Activated naive CD8-positive, alpha-beta T cell treated with anti-CD3 and anti-CD28 coated beads, Interleukin-2, amount 50 U/mL, for 24 hours (primary cell): ENCODE measurements at regions not wholly inside any gene's neighbourhood (a gene's known extent, or its start where the extent isn't known, plus 50 kb on each side); places are given as distances from the start of the nearest gene placed in this dataset.

ENCODE experiments used
- ATAC-seq: fragments of 150-1000 bp; cut with Tn5 transposase; one replicate; pipeline ENCODE4 v1.10.0; 2021
- DNase-seq: peaks from one replicate; pipeline ENCODE4 v3.0.0; 2021
- H3K27ac Mint-ChIP-seq: one replicate; pipeline ENCODE4 v1.8.0; 2021; ENCODE audit warnings: mild to moderate bottlenecking, mixed read lengths
- H3K27me3 Mint-ChIP-seq: one replicate; pipeline ENCODE4 v1.8.0; 2021; ENCODE audit warnings: mixed read lengths
- H3K36me3 Mint-ChIP-seq: one replicate; pipeline ENCODE4 v1.8.0; 2021; ENCODE audit warnings: low read depth, mixed read lengths
- H3K4me1 Mint-ChIP-seq: one replicate; pipeline ENCODE4 v1.8.0; 2021; ENCODE audit warnings: mixed read lengths
- H3K4me3 Mint-ChIP-seq: one replicate; pipeline ENCODE4 v1.8.0; 2021; ENCODE audit warnings: mild to moderate bottlenecking, moderate library complexity, mixed read lengths
- H3K9me3 Mint-ChIP-seq: one replicate; pipeline ENCODE4 v1.8.0; 2021; ENCODE audit warnings: mixed read lengths

DNA sequence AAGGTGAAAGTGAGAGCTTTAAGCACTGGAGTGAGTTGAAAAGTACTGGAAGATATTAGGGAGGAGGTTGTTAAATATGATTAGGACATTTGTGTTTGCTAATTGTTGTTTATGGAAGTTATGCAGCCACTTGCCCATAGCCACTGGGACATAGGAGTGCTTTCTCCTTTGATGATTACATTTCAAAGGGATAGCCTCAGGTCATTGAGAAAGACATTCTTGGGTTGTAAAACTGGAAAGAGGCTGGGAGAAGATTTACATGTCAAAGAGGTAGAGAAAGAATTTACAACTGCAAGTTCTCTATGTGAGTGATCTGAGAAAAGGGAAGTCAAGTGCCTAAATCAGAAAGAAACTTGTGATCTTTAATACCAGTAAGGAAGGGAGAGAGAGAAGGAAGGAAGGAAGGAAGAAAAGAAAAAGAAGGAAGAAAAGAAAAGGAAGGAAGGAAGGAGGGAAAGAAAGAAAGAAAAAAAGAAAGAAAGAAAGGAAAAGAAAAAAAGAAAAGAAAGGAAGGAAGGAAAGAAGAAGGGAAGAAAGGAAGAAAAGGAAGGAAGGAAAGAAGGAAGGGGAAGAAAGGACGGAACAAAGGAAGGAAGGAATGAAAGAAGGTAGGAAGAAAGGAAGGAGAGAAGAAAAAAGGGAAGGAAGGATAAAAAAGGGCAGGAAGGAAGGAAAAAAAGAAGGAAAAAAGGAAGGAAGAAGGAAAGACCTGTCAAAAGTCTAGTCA lies 284.6 kb upstream of the DPYD start:
- no peak for ATAC-seq
- Mint-ChIP-seq H3K36me3 (no peaks in the 10 kb centered on the region), H3K27me3 (no peaks in the 10 kb centered on the region), H3K9me3 (peaks cover 6% of the 10 kb centered on the region), H3K27ac (no peak overlapping the region), H3K4me1 (no peaks in the 10 kb centered on the region), H3K4me3 (no peak overlapping the region)
- DNase-seq = no peak

DNA sequence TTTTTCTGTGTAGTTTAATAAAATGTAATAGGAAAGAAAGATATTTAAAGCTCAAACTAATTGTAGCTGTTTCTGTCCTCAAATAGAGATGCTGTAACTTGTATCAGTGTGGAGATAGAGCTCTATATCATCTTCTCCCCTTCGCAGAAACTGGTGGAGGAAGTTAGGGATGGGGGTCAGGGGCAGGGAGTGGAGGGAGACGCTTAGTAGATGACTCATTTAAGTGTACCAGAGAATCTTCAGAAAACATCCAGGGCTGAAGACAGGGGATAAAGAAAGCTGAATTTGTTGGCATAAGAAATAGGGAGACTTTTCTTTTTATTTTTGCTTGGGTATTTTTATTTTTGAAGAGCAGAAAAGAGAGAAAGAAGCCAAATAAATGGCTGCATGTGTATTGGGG lies 282.6 kb upstream of the DPYD start:
- peaks cover 6% of the 10 kb centered on the region for H3K9me3 Mint-ChIP-seq
- H3K4me1 Mint-ChIP-seq = no peaks in the 10 kb centered on the region
- DNase-seq = no peak
- no peak overlapping the region for H3K4me3 Mint-ChIP-seq
- no peak overlapping the region for H3K27ac Mint-ChIP-seq
- no peaks in the 10 kb centered on the region for H3K27me3 Mint-ChIP-seq
- no peak for ATAC-seq
- H3K36me3 Mint-ChIP-seq = no peaks in the 10 kb centered on the region

DNA sequence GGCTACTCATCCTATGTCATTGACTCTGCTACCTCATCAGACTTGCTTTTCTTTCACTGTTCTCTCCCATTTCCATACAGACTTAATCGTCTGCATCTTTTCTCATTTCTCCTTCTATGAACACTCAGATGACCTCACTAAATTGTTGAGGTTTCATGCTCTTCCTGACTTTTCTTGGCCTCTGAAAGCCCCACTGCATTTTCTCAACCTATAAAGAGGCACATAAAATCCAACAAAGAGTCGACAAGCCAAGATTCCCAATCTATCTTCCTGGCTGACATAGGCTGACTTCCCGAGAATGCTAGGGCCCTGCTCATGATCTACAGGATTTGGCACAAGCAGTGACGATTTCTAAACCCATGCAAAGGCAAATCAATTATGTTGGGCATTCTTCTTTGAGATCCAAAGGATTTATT lies 280.8 kb upstream of the DPYD start:
- Mint-ChIP-seq H3K36me3 (no peaks in the 10 kb centered on the region), H3K9me3 (peaks cover 6% of the 10 kb centered on the region), H3K4me3 (no peak overlapping the region), H3K27ac (no peak overlapping the region), H3K27me3 (no peaks in the 10 kb centered on the region), H3K4me1 (no peaks in the 10 kb centered on the region)
- ATAC-seq (no peak), DNase-seq (no peak)

DNA sequence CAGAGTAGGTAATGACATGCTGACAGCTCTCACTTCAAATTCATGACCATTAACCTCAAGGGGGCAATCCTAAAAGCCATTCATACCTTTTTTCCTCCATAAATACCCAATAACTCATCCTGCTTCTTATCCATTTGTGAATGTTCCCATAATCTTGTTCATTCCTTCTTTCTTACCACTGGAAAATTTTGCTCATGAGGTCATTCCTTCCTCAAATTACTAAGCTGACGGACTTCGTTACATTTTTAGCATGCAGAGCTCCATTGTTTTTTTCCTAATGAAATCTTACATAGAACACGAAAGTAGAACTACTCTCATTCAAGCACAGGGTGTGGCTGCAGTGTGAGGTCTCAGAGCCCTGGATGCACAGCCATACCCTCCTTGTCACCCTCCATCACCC lies 276.5 kb upstream of the DPYD start:
- ATAC-seq (no peak), DNase-seq (no peak)
- Mint-ChIP-seq H3K4me3 (no peak overlapping the region), H3K9me3 (no peaks in the 10 kb centered on the region), H3K4me1 (no peaks in the 10 kb centered on the region), H3K27me3 (no peaks in the 10 kb centered on the region), H3K36me3 (no peaks in the 10 kb centered on the region), H3K27ac (no peak overlapping the region)

DNA sequence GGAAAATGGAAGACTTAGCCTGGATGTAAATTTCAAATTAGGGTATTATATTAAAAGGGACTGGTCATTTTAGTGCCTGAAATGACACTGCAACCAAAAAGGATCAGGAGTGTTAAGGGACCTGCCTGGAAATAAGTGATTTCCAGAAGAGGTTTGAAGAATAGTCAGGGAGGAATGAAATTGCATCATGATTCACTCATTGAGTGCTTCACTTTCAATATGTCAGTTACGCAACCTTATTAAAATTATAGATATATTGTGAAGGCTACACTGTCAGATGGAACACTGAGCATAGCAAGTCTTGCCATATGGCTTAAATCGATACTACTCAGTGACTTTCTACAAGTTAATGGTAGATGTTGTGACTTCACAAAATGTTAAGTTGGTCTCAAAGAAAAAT lies 275.2 kb upstream of the DPYD start:
- no peak for ATAC-seq

DNA sequence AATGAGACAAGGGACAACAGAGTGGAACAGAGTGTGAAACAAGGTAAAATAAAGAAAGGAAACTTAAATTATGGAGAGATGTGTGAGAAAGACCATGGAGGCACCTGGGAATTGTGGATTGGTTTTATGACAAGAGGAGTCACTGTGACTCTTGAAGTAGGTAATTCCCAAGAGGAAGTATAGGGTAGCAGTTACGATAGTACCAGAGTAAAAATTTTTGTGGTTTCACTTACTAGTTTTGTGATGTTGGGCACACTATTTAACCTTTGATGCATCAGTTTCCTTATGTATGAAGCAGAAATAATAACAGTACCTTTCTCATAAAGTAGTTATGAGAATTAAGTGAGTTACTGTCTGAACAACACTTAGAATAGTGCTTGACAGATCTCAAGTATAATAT lies 267.9 kb upstream of the DPYD start:
- Mint-ChIP-seq H3K4me1 (no peaks in the 10 kb centered on the region), H3K27ac (no peak overlapping the region), H3K27me3 (no peaks in the 10 kb centered on the region), H3K9me3 (no peaks in the 10 kb centered on the region), H3K36me3 (no peaks in the 10 kb centered on the region), H3K4me3 (no peak overlapping the region)
- DNase-seq (no peak), ATAC-seq (no peak)

More for the DNA sequence above, 275.2 kb upstream of the DPYD start:
- no peak for DNase-seq
- Mint-ChIP-seq H3K4me3 (no peak overlapping the region), H3K27me3 (no peaks in the 10 kb centered on the region), H3K27ac (no peak overlapping the region), H3K9me3 (no peaks in the 10 kb centered on the region), H3K4me1 (no peaks in the 10 kb centered on the region), H3K36me3 (no peaks in the 10 kb centered on the region)

DNA sequence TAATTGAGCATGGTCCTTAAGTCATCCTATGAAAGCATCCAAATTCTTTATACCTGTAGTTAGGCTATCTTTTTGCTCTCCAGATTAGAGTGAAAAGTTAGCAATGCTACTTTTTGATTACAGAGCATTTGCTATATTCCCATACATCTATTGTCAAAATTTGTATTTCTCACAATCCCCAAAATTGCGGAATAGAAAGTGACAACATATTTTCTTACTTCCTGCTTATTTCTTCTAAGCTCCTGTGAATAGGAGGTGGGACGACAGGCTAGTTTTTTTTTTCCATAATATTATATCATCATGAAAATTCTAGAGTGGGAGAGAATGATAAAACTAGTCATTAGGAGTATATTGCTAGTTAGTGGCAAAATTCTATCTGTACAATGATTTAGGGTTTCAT lies 264.0 kb upstream of the DPYD start:
- no peak overlapping the region for H3K27ac Mint-ChIP-seq
- no peaks in the 10 kb centered on the region for H3K27me3 Mint-ChIP-seq
- H3K36me3 Mint-ChIP-seq = no peaks in the 10 kb centered on the region
- no peaks in the 10 kb centered on the region for H3K9me3 Mint-ChIP-seq
- H3K4me1 Mint-ChIP-seq = no peaks in the 10 kb centered on the region
- no peak overlapping the region for H3K4me3 Mint-ChIP-seq
- ATAC-seq (no peak), DNase-seq (no peak)

DNA sequence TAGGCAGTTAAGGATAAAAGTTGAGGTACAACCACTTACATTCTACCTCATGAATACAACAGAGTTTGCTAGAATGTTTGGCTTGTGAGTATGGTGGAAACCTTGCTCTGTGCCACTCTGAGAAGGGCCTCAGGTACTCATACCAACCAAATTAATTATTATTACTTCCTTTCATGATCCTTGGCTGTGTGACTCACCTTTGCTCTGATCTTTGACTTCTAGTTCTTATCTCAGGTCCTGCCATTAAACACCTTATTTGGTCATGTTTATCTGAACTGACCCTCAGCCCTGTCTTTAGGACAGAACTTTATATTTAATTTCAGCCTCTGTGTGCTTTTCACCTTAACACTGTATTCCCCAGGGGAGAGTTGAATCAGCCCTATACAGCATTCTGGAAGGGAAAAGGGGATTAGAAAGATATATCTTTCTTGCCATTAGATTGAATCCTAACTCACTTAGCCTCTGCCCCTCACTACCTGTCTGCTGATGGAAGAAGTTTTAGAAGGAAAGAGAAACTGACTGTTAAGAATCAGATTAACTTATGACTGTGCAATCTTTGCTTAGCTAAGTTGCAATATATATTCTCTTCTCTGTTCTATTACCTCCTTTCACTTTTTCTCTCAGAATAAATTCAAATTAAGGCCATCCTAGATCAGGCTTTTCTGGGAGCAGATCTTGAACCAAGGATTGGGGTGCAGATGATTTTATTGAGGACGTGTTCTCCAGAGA lies 260.4 kb upstream of the DPYD start:
- no peaks in the 10 kb centered on the region for H3K27me3 Mint-ChIP-seq
- H3K27ac Mint-ChIP-seq = no peak overlapping the region
- H3K9me3 Mint-ChIP-seq = no peaks in the 10 kb centered on the region
- H3K4me3 Mint-ChIP-seq = no peak overlapping the region
- ATAC-seq = no peak
- no peaks in the 10 kb centered on the region for H3K36me3 Mint-ChIP-seq
- no peak for DNase-seq
- no peaks in the 10 kb centered on the region for H3K4me1 Mint-ChIP-seq

DNA sequence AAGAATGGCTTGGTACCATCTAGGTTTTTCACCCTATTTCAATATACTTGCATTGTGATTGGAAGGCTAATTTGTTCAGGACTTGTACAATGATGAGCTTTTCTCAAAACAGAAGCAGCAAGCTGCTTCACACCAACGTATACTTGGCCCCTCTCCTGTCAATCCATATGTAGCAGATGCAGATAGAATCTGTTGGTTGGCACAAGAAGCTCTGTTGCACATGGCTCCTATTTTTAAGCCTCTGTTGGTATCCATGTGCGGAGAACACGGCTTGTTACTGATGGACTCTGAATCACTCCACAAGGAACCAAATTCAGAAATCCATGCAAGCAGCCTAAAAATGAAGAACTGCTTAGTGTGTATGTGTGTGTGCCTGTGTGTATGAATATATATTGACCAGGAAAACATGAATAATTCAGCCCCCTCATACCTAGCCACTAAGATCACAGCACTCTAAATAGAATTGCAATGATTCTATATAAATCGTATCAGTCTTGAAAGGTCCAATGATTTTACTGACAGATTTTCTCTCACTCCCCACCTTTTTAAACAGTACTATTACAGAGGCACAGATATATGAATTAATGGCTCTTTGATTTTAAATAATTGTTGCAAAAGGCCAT lies 258.4 kb upstream of the DPYD start:
- H3K9me3 Mint-ChIP-seq = no peaks in the 10 kb centered on the region
- ATAC-seq = no peak
- H3K27me3 Mint-ChIP-seq = no peaks in the 10 kb centered on the region
- H3K27ac Mint-ChIP-seq = no peak overlapping the region
- no peak overlapping the region for H3K4me3 Mint-ChIP-seq
- H3K36me3 Mint-ChIP-seq = no peaks in the 10 kb centered on the region
- DNase-seq = no peak
- no peaks in the 10 kb centered on the region for H3K4me1 Mint-ChIP-seq

DNA sequence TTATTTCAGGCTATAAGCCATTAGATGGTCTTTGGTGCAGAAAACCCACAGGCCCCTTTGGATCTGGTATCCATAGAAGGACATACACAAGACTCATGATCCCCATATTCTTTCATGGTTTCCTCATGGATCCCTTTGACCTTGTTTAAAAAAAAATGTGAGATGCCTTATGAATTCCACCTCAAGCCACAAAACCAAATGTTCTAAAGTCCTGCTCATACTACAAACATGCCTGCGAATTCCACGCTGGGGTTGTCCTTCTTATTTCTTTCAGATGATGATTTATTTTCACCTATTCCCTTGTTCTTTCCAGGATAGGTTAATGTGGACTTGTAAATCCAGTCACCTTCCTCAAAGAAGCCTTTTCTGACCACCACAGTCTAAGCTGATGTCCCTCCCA lies 256.9 kb upstream of the DPYD start:
- H3K27ac Mint-ChIP-seq = no peak overlapping the region
- ATAC-seq (no peak), DNase-seq (no peak)
- H3K27me3 Mint-ChIP-seq = no peaks in the 10 kb centered on the region
- no peak overlapping the region for H3K4me3 Mint-ChIP-seq
- no peaks in the 10 kb centered on the region for H3K36me3 Mint-ChIP-seq
- no peaks in the 10 kb centered on the region for H3K4me1 Mint-ChIP-seq
- no peaks in the 10 kb centered on the region for H3K9me3 Mint-ChIP-seq

DNA sequence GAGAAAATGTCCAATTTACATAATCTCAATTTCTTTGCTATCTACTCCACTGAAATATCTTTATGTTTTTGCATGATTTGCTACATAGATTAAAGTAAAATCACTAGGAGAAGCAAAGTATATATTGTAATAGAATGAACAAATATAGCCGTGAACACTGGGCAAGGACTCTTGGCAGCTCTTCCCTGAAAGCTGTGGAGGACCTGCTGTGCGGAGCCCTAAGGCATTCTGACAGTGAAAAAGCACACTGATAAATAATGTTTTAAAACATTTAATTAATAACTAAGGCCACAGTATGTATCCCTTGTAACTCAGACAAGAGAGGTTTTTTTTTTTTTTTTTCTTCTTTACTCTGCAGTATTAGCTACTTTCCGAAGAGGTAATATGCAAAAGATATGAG lies 256.1 kb upstream of the DPYD start:
- H3K27ac Mint-ChIP-seq = no peak overlapping the region
- H3K9me3 Mint-ChIP-seq = no peaks in the 10 kb centered on the region
- H3K4me1 Mint-ChIP-seq = no peaks in the 10 kb centered on the region
- H3K36me3 Mint-ChIP-seq = no peaks in the 10 kb centered on the region
- no peak for DNase-seq
- H3K27me3 Mint-ChIP-seq = no peaks in the 10 kb centered on the region
- no peak overlapping the region for H3K4me3 Mint-ChIP-seq
- no peak for ATAC-seq

DNA sequence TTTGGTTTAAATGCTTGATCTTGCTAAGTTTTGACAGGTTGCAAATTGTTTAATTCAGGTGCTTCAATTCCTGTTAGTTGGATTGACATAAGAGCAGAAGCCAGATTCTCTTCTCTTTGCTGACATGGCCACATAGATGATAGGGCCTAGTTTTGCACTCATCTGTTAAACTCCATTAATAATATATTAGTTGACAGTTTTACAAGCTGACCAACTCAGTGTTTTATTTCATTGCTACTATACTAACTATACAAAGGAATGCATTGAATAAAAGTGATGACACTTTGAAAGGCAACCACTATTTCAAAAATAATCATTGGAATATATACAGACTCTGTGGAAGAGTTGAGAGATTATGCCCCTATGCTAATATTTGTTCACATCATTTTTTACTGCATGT lies 255.6 kb upstream of the DPYD start:
- Mint-ChIP-seq H3K36me3 (no peaks in the 10 kb centered on the region), H3K9me3 (no peaks in the 10 kb centered on the region), H3K4me3 (no peak overlapping the region), H3K27me3 (no peaks in the 10 kb centered on the region), H3K4me1 (no peaks in the 10 kb centered on the region), H3K27ac (no peak overlapping the region)
- ATAC-seq (no peak), DNase-seq (no peak)

DNA sequence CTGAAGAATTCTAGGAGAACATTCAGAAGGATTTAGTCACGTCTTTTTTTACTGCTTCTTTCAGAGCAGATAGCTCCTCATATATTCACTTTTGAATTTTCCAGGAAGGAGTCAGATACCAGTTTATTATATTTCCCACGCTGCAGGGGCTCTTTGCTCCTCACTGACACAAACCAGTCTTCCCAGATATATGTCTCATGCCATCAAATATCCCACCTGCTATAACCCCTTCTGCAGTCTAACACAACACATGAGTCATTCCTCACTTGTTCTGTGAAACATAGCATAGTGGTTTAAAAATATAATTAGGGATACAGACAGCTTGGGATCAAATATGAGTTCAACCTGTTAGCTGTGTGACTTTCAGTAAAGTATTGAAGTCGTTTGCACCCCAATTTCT lies 251.7 kb upstream of the DPYD start:
- no peak overlapping the region for H3K27ac Mint-ChIP-seq
- no peak for ATAC-seq
- no peaks in the 10 kb centered on the region for H3K4me1 Mint-ChIP-seq
- H3K27me3 Mint-ChIP-seq = no peaks in the 10 kb centered on the region
- DNase-seq = no peak
- no peaks in the 10 kb centered on the region for H3K9me3 Mint-ChIP-seq
- no peaks in the 10 kb centered on the region for H3K36me3 Mint-ChIP-seq
- no peak overlapping the region for H3K4me3 Mint-ChIP-seq

DNA sequence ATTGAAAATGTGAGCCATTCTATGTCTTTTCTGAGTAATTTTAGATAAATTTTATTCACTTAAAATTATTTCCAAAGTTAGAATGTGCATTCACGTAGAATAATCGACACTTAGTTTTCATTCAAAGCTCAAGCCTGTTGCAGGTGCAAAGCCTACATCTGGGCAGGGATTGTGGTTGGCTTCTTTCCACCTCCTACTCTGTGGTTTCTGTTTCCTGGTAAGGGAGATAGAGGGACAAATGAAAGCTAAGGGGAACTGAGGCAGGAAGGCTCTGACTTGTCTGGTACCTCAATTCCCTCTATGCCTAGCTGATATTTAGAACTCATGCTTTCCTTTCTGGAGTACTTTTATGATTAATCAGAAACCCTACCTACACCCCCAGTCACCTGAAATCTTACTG lies 251.2 kb upstream of the DPYD start:
- Mint-ChIP-seq H3K4me3 (no peak overlapping the region), H3K9me3 (no peaks in the 10 kb centered on the region), H3K27ac (no peak overlapping the region), H3K36me3 (no peaks in the 10 kb centered on the region), H3K27me3 (no peaks in the 10 kb centered on the region), H3K4me1 (no peaks in the 10 kb centered on the region)
- ATAC-seq = no peak
- no peak for DNase-seq

DNA sequence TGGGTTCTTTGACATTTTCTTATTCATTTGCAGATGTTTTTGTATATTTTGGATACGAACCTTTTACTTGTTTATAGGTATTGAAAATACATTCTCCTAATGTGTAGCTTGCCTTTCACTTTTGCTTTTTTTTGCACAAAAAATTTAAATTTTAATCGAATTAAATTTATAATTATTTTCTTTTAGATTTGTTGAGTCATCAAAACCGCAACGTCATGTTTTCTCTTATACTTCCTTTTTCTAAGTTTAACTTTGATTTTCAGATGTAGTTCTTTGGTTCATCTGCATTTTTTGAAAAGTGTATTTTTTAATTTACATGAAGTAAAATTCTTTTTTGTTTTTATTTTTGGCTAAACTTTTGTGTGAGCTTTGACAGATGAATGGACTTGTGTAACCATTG lies 243.7 kb upstream of the DPYD start:
- no peaks in the 10 kb centered on the region for H3K27me3 Mint-ChIP-seq
- H3K4me3 Mint-ChIP-seq = no peak overlapping the region
- DNase-seq = no peak
- H3K36me3 Mint-ChIP-seq = no peaks in the 10 kb centered on the region
- no peaks in the 10 kb centered on the region for H3K9me3 Mint-ChIP-seq
- no peaks in the 10 kb centered on the region for H3K4me1 Mint-ChIP-seq
- no peak for ATAC-seq
- H3K27ac Mint-ChIP-seq = no peak overlapping the region
